Neural progenitor cell (in vitro differentiated cells): ENCODE measurements at regions not wholly inside any gene's neighbourhood (a gene's known extent, or its start where the extent isn't known, plus 50 kb on each side); places are given as distances from the start of the nearest gene placed in this dataset. TPM values are rescaled to one million over a fixed set of nuclear protein-coding genes. Genes with fewer than 3 reads are reported as not detected.

ENCODE experiments used
- DNase-seq: peaks from one replicate; pipeline ENCODE4 v3.0.0-alpha.2; 2016; ENCODE audit warnings: low spot score
- H2AFZ ChIP-seq: fragments of 200-600 bp; sonication (generic); replicated peaks from 2 replicates; pipeline ENCODE4 v1.6.1; 2016; ENCODE audit warnings: antibody characterized with exemption
- H3F3A ChIP-seq: fragments of 200-600 bp; sonication (generic); 2 replicates; pipeline ENCODE4 v1.6.1; 2016; ENCODE audit warnings: antibody characterized with exemption, low read depth
- H3K27ac ChIP-seq: fragments of 200-600 bp; sonication (generic); 2 replicates; pipeline ENCODE4 v1.5.1; 2016; ENCODE audit warnings: mild to moderate bottlenecking
- H3K27me3 ChIP-seq: fragments of 200-600 bp; sonication (generic); 2 replicates; pipeline ENCODE4 v1.6.1; 2016; ENCODE audit warnings: mild to moderate bottlenecking, moderate library complexity
- H3K36me3 ChIP-seq: fragments of 200-600 bp; sonication (generic); 2 replicates; pipeline ENCODE4 v1.5.1; 2016
- H3K4me1 ChIP-seq: fragments of 200-600 bp; sonication (generic); 2 replicates; pipeline ENCODE4 v1.6.1; 2016; ENCODE audit warnings: mixed run types
- H3K4me2 ChIP-seq: fragments of 200-600 bp; sonication (generic); 2 replicates; pipeline ENCODE4 v1.6.1; 2016
- H3K4me3 ChIP-seq: fragments of 200-600 bp; sonication (generic); 2 replicates; pipeline ENCODE4 v1.5.1; 2016
- H3K79me2 ChIP-seq: fragments of 200-600 bp; sonication (generic); 2 replicates; pipeline ENCODE4 v1.6.1; 2016; ENCODE audit warnings: low read depth
- H3K9ac ChIP-seq: fragments of 200-600 bp; sonication (generic); 2 replicates; pipeline ENCODE4 v1.6.1; 2016
- H3K9me3 ChIP-seq: fragments of 200-600 bp; sonication (generic); 2 replicates; pipeline ENCODE4 v1.5.1; 2016; ENCODE audit warnings: low read depth
- H4K20me1 ChIP-seq: fragments of 200-600 bp; sonication (generic); 2 replicates; pipeline ENCODE4 v1.6.1; 2016; ENCODE audit warnings: low read depth
- H3K27ac Mint-ChIP-seq: 3 replicates; pipeline ENCODE4 v1.8.0; 2021; ENCODE audit warnings: mixed read lengths
- H3K27me3 Mint-ChIP-seq: 2 replicates; pipeline ENCODE4 v1.8.0; 2022; ENCODE audit warnings: low read depth, mild to moderate bottlenecking, inconsistent platforms, moderate library complexity, mixed read lengths; ENCODE audit not compliant: insufficient read depth
- H3K36me3 Mint-ChIP-seq: 3 replicates; pipeline ENCODE4 v1.8.0; 2021; ENCODE audit warnings: mixed read lengths
- H3K4me1 Mint-ChIP-seq: 3 replicates; pipeline ENCODE4 v1.8.0; 2021; ENCODE audit warnings: mixed read lengths
- H3K4me3 Mint-ChIP-seq: 3 replicates; pipeline ENCODE4 v1.8.0; 2021; ENCODE audit warnings: mild to moderate bottlenecking, moderate library complexity, mixed read lengths
- H3K9me3 Mint-ChIP-seq: 3 replicates; pipeline ENCODE4 v1.8.0; 2020; ENCODE audit warnings: mixed read lengths
- EZH2 ChIP-seq: fragments of 200-600 bp; sonication (generic); IDR thresholded peaks from 2 replicates; pipeline ENCODE4 v1.6.1; 2017; ENCODE audit warnings: antibody characterized with exemption, mild to moderate bottlenecking, moderate library complexity
- EZH2phosphoT487 ChIP-seq: fragments of 200-600 bp; sonication (generic); IDR thresholded peaks from 2 replicates; pipeline ENCODE4 v1.6.1; 2017; ENCODE audit warnings: antibody characterized with exemption
- small RNA-seq: library from RNA; depleted of rRNA; stranded (forward); fragments of <200 nt; gene quantifications from one replicate; pipeline ENCODE3, GENCODE V24; 2015
- TF ChIP-seq, protein P1 (sequence below): fragments of 200-600 bp; sonication (generic); IDR thresholded peaks from 2 replicates; pipeline ENCODE4 v1.5.1; 2017; ENCODE audit warnings: antibody characterized with exemption, mild to moderate bottlenecking

DNA sequence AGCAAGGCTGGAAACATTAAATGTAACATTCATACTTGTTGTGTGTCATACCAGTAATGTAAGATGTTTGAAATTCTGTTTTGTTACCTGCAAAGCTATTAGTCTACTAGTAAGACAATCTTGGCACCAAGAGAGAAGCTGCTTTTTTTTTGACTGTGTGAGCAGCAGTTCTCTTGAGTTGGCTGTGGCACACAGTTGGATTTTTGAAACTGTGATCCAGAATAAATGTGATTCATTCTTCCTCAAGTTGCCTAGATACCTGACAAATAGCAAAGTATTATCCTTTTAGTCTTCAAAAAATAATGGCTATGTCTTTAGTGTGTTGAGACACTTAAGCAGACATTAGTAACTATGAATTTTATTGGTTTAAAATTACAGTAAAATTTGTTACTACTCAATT is 57.2 kb upstream of the HAPLN1 start:
- Histone ChIP-seq H3K27me3 (peaks cover 4% of the 10 kb centered on the region), H3K4me2 (no peak overlapping the region), H3K4me1 (no peaks in the 10 kb centered on the region), H3K4me3 (no peak overlapping the region), H4K20me1 (no peaks in the 10 kb centered on the region), H3K9ac (no peak overlapping the region), H3F3A (no peaks in the 10 kb centered on the region), H3K36me3 (no peaks in the 10 kb centered on the region), H3K79me2 (no peaks in the 10 kb centered on the region), H3K9me3 (no peaks in the 10 kb centered on the region), H2AFZ (no peak overlapping the region), H3K27ac (no peak overlapping the region)
- Mint-ChIP-seq H3K36me3 (no peaks in the 10 kb centered on the region), H3K4me3 (no peak overlapping the region), H3K9me3 (no peaks in the 10 kb centered on the region), H3K27me3 (peaks cover 6% of the 10 kb centered on the region), H3K27ac (no peak overlapping the region), H3K4me1 (peaks cover 3% of the 10 kb centered on the region)
- TF ChIP-seq, protein P1, sequence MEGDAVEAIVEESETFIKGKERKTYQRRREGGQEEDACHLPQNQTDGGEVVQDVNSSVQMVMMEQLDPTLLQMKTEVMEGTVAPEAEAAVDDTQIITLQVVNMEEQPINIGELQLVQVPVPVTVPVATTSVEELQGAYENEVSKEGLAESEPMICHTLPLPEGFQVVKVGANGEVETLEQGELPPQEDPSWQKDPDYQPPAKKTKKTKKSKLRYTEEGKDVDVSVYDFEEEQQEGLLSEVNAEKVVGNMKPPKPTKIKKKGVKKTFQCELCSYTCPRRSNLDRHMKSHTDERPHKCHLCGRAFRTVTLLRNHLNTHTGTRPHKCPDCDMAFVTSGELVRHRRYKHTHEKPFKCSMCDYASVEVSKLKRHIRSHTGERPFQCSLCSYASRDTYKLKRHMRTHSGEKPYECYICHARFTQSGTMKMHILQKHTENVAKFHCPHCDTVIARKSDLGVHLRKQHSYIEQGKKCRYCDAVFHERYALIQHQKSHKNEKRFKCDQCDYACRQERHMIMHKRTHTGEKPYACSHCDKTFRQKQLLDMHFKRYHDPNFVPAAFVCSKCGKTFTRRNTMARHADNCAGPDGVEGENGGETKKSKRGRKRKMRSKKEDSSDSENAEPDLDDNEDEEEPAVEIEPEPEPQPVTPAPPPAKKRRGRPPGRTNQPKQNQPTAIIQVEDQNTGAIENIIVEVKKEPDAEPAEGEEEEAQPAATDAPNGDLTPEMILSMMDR: no peak
- TF ChIP-seq EZH2phosphoT487: no peak
- TF ChIP-seq EZH2: no peak
- no peak for DNase-seq

DNA sequence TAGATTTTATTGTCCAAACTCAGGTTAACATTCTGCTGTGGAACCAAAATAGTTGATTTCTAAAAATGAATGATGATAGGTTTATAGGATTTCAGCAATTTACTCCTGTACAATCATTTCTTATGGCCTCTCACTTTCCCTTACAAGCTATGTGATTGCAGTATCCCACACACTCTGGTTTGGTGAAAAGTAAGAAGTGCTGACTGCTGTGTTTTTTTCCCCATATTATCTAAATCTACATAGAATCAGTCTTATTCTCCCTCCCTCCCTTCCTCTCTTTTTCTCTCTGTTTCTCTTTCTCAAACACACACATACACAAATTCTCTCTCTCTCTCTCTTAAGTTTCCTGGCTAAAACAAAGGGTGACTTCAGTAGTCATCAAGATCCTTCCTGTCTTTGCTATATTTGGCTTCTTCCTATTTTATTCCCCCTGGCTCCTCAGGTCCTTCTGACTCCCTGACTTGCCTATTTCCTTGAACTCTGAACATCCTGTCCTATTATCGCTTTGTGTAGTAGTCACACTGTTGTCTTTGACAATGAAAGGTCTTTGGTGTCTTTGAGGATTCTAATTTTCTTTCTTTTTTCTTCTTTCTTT is 55.9 kb upstream of the HAPLN1 start:
- no peaks in the 10 kb centered on the region for H3K9me3 Mint-ChIP-seq
- Histone ChIP-seq H3K4me3 (no peak overlapping the region), H4K20me1 (no peaks in the 10 kb centered on the region), H3K36me3 (no peaks in the 10 kb centered on the region), H2AFZ (no peak overlapping the region), H3K79me2 (no peaks in the 10 kb centered on the region), H3K9ac (no peak overlapping the region), H3K27ac (no peak overlapping the region), H3K4me1 (no peaks in the 10 kb centered on the region), H3K27me3 (no peaks in the 10 kb centered on the region), H3F3A (no peaks in the 10 kb centered on the region), H3K4me2 (no peak overlapping the region), H3K9me3 (no peaks in the 10 kb centered on the region)
- no peak for TF ChIP-seq EZH2
- no peak for TF ChIP-seq EZH2phosphoT487
- TF ChIP-seq, protein P1: no peak
- no peak for DNase-seq
- H3K27ac Mint-ChIP-seq: no peak overlapping the region
- H3K36me3 Mint-ChIP-seq: no peaks in the 10 kb centered on the region
- peaks cover 6% of the 10 kb centered on the region for H3K27me3 Mint-ChIP-seq
- peaks cover 3% of the 10 kb centered on the region for H3K4me1 Mint-ChIP-seq
- no peak overlapping the region for H3K4me3 Mint-ChIP-seq

Small RNA genes in the stretch of these regions (small RNA-seq; reads per million reads assigned to genes)
- not detected for gene RNU4-11P
